Testis (tissue), 2 donors: ENCODE measurements at regions not wholly inside any gene's neighbourhood (a gene's known extent, or its start where the extent isn't known, plus 50 kb on each side); places are given as distances from the start of the nearest gene placed in this dataset.

Experiments used
- CTCF ChIP-seq, 3 experiments: fragments of 450-650 bp in 2 of 3; fragments of 200-600 bp in 1 of 3; sonication (generic) in 1 of 3; IDR thresholded peaks; one replicate each; pipeline ENCODE4 v1.5.1; 2016 to 2019; ENCODE audit warnings: antibody characterized with exemption in 3 of 3, mild to moderate bottlenecking in 2 of 3, moderate library complexity in 1 of 3
- POLR2A ChIP-seq: fragments of 450-650 bp; IDR thresholded peaks from one replicate; pipeline ENCODE4 v1.6.1; 2017; ENCODE audit warnings: antibody characterized with exemption, mild to moderate bottlenecking, moderate library complexity

- TF ChIP-seq POLR2A (no peak), CTCF (IDR thresholded peaks at IDR 0.05) (no peak)
These were observed 261.8 kb downstream of the ATP23 start for GRCh38 chr12:58202933-58203718.
